ENCODE measurements at regions not wholly inside any gene's neighbourhood (a gene's known extent, or its start where the extent isn't known, plus 50 kb on each side); places are given as distances from the start of the nearest gene placed in this dataset.

- TF ChIP-seq REST (IDR thresholded peaks at IDR 0.05; ENCODE audit: low read depth, low read length) (no peak), MAX (IDR thresholded peaks at IDR 0.05; ENCODE audit: low read depth, low read length) (no peak), PBX3 (IDR thresholded peaks at IDR 0.05; ENCODE audit: insufficient replicate concordance, low read depth, low read length) (no peak), RB1 (IDR thresholded peaks at IDR 0.05; ENCODE audit: borderline replicate concordance) (no peak)
- BruUV-seq (replicated peaks): no TSS peak
- ATAC-seq (no peak), FAIRE-seq (no peak), DNase-seq (ENCODE audit: low read depth, low spot score) (no peak)
- H2AFZ ChIP-seq (ENCODE audit: control insufficient read depth, low read depth, low read length): no peak overlapping the region
- POLR2A ChIA-PET: no interaction called here
- no peaks in the 10 kb centered on the region for H4K20me1 ChIP-seq (ENCODE audit: control insufficient read depth, insufficient read depth)
- no peak overlapping the region for H3K4me2 ChIP-seq (ENCODE audit: control insufficient read depth, insufficient read depth)
- SMC1A ChIA-PET (ENCODE audit: uncharacterized antibody, unreplicated experiment): interaction anchor here (1.2 to 1.4 kb wide), 2 partner anchors 9 to 11 kb away, joined by 3 read pairs; no protein-coding TSS in a partner anchor
- in situ Hi-C loops (cut with MboI) (no loop called here), intact Hi-C loops (cut with micrococcal nuclease; ENCODE audit: unreplicated experiment) (no loop called here)
- CTCF ChIA-PET: no interaction called here
- H3K9ac ChIP-seq (ENCODE audit: control insufficient read depth, insufficient read depth, low read length): no peak overlapping the region
- peaks cover 7% of the 10 kb centered on the region; the same call in 1 of the 2 replicates for H3K4me1 ChIP-seq (ENCODE audit: control insufficient read depth, insufficient read depth, low read length)
- H3K27ac ChIP-seq (ENCODE audit: control insufficient read depth, insufficient read depth): no peak overlapping the region
- RAD21 ChIA-PET (ENCODE audit: unreplicated experiment): no interaction called here
- no peaks in the 10 kb centered on the region for H3K27me3 ChIP-seq (replicated peaks in 1 of 2; ENCODE audit: control insufficient read depth in 2 of 2, insufficient read depth in 2 of 2, low read length in 1 of 2)
- H3K36me3 ChIP-seq (ENCODE audit: control insufficient read depth in 2 of 2, insufficient read depth in 2 of 2, low read length in 1 of 2): no peaks in the 10 kb centered on the region
- H3K4me3 ChIP-seq: no peak overlapping the region
- no peaks in the 10 kb centered on the region for H3K9me3 ChIP-seq (replicated peaks; ENCODE audit: control insufficient read depth, insufficient read depth, low read length)
- WGBS (ENCODE audit: insufficient coverage, insufficient replicate concordance, low lambda C conversion rate, missing lambda C conversion rate): 44% methylated on average over 2 of the region's 3 CpGs
- no peaks in the 10 kb centered on the region for H3K79me2 ChIP-seq (ENCODE audit: control insufficient read depth, insufficient read depth, low read length)
These were observed 113.4 kb downstream of the GADD45G start for GRCh38 chr9:89718176-89718575.
